NOMO-1 (cell line): ENCODE measurements at regions not wholly inside any gene's neighbourhood (a gene's known extent, or its start where the extent isn't known, plus 50 kb on each side); places are given as distances from the start of the nearest gene placed in this dataset.
"Not testable (repeated sequence)": the region's sequence is repeated elsewhere in the genome, so short reads cannot be mapped to it uniquely, and the experiment has no call there.

ENCODE experiments used
- DNase-seq, 2 experiments: peaks; one replicate each; lab custom pipeline; 2025; ENCODE audit not compliant: unreplicated experiment in 2 of 2; lab: John Stamatoyannopoulos, UW

DNA sequence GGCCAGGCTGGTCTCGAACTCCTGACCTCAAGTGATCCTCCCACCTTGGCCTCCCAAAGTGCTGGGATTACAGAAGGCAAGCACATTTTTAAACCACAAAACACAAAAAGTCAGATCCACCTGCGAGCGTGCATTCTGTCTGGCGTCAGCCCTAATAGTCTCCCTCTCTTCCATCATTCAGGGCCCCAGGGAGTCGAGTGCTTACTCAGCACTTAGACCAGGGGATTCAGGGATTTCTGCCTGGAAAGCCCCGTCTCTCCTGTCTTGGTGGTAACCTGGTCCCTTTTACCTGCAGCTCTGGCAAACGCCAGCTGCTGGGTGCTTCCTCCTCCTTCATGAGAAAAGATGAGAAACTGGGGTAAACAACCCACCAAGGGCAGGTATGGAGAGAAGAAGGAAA, 443.1 kb downstream of the SOX9 start:
- DNase-seq = no peak

GRCh38 chr17:72565006-72565405, 444.2 kb downstream of the SOX9 start:
- no peak for DNase-seq

DNA sequence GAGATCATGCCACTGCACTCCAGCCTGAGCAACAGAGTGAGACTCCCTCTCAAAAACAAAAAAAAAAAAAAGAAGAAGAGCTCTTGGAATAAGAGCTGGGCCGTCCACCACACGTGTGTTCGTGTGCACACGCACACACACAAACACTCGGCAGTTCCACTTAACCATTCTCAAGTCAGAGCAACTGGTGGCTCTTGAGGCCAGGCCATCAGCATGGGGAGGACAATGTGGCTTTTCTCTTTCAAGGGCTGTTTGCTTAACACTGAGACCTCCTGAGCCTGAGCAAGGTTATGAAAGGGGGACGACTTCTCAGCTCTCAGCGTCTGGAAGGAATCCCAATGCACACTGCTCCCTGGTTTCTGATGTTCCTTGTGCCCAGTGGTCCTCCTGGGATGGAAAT, 444.9 kb downstream of the SOX9 start:
- no peak for DNase-seq

- no peak for DNase-seq
Observed at GRCh38 chr17:72566671-72567484, 446.1 kb downstream of the SOX9 start.

GRCh38 chr17:72567774-72568173, 447.0 kb downstream of the SOX9 start:
- no peak for DNase-seq

GRCh38 chr17:72569148-72569946, 448.5 kb downstream of the SOX9 start:
- no peak for DNase-seq

GRCh38 chr17:72571813-72572396, 451.1 kb downstream of the SOX9 start:
- DNase-seq = no peak

DNA sequence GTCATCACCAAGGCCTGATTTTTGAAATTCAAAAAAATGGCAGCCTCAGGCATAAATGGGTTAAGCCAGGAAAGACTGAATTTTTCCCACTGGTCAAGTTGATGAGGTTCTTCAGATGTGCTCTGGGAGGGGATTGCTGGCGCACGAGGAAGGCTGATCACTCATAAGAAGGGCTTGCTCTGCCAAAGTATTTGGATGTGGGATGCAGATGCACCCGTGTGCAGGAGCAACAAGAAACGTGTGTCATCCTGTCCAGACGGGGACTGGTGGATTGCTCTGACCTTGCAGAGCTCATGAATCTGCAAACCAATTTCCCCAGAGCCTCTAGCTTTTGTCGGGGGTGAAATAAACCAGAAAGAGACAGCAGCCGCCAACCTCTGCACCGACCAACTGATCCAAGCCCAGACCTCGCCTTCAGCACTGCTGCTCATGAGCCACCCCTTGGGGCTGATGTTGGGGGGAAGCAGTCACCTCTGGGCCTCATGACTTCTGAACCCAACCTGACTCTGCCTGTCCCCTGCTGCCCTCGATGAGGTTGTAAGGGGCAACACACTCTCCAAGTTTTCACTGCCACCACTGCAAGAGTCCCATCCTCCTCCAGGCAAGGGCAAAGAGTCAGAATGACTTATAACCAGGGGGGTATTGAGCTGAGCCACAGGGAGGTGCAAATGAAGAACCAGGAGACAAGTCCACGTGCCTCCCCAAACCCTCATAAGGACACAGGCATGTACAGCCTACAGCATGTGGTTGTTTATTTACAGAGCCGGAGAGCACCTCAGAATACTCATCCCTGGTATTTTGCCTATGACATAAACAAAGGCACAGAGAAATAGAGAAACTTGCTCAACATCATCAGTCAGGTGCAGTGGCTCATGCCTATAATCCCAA, 452.0 kb downstream of the SOX9 start:
- DNase-seq = no peak

DNA sequence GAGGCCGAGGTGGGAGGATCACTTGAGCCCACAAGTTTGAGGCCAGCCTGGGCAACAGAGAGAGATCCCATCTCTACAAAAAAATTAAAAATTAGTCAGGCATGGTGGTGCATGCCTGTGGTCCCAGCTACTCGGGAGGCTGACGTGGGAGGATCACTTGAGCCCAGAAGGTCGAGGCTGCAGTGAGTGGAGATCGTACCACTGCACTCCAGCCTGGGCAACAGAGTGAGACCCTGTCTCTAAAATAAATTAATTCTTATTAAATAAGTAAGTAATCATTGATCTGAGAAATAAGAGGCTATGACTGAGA, 452.6 kb downstream of the SOX9 start:
- DNase-seq = not testable (repeated sequence)

DNA sequence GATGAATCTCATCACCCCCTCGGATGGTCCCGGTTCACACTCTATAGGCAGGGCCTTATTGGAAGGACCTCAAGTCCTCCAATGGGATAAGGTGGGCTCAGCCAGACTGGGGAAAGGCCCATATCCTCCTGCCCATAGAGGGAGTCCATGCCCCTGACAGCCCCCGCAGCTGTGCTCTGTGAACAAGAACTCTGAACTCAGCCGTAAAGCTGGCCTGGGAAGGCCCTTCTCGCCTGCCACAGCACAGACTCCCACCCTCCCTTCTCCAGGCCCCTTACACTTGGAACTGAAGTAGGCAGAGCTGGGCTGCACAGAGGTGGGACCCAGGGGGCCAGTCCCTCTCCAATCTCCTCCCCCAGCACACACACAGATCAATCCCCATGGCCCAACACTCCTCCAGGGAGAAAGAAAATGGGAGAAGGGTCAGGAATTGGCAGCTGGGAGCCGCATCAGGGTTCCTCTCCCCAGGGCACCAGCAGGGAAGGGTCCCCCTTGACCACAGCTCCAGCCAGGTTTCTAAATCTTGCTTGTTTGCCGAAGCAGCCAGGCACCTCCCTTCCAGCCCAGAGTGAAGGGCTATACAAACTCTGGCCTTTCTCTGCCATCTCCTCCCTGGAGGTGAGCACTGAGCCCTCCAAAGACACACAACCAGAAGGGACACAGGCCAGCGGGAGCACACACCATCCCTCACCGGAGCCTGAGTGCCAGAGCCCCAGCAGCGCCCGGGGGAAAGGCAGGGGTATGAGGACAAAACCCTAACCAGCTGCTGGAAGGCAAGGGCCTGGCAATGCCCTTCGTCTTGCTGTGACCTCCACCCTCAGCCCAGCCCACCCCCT, 454.1 kb downstream of the SOX9 start:
- DNase-seq = no peak

DNA sequence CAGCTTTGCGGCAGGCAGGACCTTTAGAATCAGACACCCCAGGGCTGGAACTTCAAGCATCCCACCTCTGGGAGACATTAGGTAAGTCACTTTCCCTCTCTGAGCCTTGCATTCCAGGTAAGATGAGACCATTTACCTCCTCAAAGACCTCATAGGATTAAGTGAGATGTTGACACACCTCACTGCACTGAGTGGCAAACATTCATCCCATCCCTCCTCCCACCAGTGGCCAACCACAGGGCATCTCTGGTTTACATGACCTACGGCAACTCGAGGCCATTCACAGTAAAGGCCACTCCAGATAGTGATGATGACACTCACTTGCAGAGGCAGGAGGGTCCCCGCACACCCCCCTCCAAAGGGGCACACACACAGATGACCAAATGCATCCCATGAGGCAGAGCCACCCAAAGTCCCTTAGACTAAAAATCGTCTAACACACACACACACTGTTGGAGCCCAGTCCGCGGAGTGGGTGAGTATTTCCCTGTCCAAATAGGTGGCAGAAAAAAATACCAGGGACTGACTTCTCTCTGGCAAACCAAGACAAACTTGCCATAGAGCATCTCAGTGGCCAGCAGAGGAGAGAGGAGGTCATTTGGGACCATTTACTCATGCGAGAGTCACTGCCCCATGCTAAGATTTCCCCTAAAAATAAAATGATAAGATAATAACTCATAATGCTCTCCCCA, 454.9 kb downstream of the SOX9 start:
- no peak for DNase-seq

GRCh38 chr17:72576289-72576759, 455.5 kb downstream of the SOX9 start:
- DNase-seq = no peak

DNA sequence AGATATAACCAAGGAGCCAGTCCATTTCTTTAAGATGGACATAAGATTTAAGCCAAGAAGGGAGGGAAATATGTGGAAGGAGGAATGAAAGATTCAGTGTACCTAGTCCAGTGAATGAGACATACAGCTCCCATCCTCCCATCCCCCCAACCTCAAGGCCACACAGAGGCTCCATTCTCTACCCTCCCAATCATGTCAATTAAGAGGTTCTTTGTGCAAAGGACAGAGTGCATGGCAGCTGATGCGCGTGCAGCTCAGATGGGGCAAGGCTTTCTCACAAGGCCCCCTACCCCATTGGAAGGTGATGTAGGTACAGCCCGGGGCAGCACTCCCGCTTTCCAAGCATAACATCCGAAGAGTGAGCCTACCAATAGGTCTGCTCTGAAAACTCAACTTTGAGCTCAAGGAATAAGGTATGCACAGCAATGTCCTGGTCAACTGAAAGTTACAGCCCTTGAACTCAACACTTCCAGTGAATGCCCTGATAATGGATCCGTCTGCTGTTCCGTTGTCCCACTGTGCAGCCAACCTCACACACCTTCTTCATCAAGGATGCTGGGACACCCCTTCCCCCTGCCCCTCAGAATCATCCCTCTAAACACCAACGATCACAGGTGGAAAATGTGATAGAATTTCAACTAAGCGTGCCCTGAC, 458.1 kb downstream of the SOX9 start:
- no peak for DNase-seq

DNA sequence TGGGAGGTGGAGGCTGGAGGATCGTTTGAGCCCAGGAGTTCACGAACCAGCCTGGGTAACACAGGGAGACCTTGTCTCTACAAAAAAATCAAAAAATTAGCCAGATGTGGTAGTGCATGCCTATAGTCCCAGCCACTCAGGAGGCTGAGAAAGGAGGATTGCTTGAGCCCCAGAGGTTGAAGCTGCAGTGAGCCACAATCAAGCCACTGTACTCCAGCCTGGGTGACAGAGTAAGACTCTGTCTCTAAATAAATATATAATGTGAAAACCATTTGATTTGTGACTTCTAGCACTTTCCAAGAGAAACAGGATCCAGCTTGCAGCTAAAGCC, 459.1 kb downstream of the SOX9 start:
- no peak for DNase-seq

GRCh38 chr17:72580321-72581127, 459.7 kb downstream of the SOX9 start:
- no peak for DNase-seq

GRCh38 chr17:72587156-72587555, 466.3 kb downstream of the SOX9 start:
- no peak for DNase-seq

- DNase-seq = peak; percentile 43 to 50
Observed at GRCh38 chr17:72587773-72588511, 467.1 kb downstream of the SOX9 start.
